ENCODE measurements at regions not wholly inside any gene's neighbourhood (a gene's known extent, or its start where the extent isn't known, plus 50 kb on each side); places are given as distances from the start of the nearest gene placed in this dataset.

DNA sequence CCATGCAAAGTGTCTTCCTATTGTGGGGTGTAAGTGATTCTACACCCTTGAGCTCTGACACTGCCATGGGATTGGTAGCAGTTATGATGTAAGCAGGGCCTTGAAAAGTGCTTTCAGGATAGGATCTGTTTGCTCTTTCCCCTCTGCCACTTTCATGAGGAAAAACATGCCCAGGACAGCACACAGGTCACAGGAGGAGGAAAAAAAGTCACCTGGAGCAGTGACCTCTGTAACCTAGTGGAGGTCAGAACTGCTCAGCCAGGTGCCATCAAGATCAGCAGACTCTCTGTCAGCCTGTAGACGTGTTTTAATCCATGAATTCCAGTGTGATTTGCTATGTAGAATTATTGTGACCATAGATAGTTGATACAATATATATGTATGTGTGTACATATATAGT lies 92.7 kb upstream of the BMP2 start:
- TF ChIP-seq CTCF (IDR thresholded peaks at IDR 0.05) (no peak), STAT6 (CRISPR knock-in tag; conservative IDR thresholded peaks at IDR 0.05; ENCODE audit: low read depth) (no peak), ATF1 (CRISPR knock-in tag; IDR thresholded peaks at IDR 0.05) (no peak), AFF4 (CRISPR knock-in tag; IDR thresholded peaks at IDR 0.05; ENCODE audit: borderline replicate concordance) (no peak), CBFB (CRISPR knock-in tag; IDR thresholded peaks at IDR 0.05; ENCODE audit: low read depth) (no peak), E2F5 (CRISPR knock-in tag; IDR thresholded peaks at IDR 0.05) (no peak), NFYB (CRISPR knock-in tag; conservative IDR thresholded peaks at IDR 0.05; ENCODE audit: low read depth) (no peak)
- TF ChIP-seq, protein P1, sequence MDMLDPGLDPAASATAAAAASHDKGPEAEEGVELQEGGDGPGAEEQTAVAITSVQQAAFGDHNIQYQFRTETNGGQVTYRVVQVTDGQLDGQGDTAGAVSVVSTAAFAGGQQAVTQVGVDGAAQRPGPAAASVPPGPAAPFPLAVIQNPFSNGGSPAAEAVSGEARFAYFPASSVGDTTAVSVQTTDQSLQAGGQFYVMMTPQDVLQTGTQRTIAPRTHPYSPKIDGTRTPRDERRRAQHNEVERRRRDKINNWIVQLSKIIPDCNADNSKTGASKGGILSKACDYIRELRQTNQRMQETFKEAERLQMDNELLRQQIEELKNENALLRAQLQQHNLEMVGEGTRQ (CRISPR knock-in tag; IDR thresholded peaks at IDR 0.05) = no peak
- TF ChIP-seq, protein P2, sequence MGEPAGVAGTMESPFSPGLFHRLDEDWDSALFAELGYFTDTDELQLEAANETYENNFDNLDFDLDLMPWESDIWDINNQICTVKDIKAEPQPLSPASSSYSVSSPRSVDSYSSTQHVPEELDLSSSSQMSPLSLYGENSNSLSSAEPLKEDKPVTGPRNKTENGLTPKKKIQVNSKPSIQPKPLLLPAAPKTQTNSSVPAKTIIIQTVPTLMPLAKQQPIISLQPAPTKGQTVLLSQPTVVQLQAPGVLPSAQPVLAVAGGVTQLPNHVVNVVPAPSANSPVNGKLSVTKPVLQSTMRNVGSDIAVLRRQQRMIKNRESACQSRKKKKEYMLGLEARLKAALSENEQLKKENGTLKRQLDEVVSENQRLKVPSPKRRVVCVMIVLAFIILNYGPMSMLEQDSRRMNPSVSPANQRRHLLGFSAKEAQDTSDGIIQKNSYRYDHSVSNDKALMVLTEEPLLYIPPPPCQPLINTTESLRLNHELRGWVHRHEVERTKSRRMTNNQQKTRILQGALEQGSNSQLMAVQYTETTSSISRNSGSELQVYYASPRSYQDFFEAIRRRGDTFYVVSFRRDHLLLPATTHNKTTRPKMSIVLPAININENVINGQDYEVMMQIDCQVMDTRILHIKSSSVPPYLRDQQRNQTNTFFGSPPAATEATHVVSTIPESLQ (CRISPR knock-in tag; IDR thresholded peaks at IDR 0.05) = no peak
